ENCODE measurements at regions not wholly inside any gene's neighbourhood (a gene's known extent, or its start where the extent isn't known, plus 50 kb on each side); places are given as distances from the start of the nearest gene placed in this dataset.
A peak's percentile ranks its signal among the peaks of the same experiment; 100 is the strongest.

GRCh38 chr20:12055161-12055560, 137.5 kb downstream of the BTBD3 start:
- WGBS (ENCODE audit: low lambda C conversion rate, missing lambda C conversion rate) = 92% methylated on average over 3 of the region's 3 CpGs

GRCh38 chr20:12056839-12057238, 139.1 kb downstream of the BTBD3 start:
- Histone ChIP-seq H3K4me3 (no peak overlapping the region), H3K27me3 (no peaks in the 10 kb centered on the region), H3K4me2 (no peak overlapping the region), H3K9me3 (ENCODE audit: low read depth) (no peaks in the 10 kb centered on the region), H3K79me2 (no peaks in the 10 kb centered on the region), H3K9me2 (replicated peaks; ENCODE audit: insufficient read depth) (no peaks in the 10 kb centered on the region), H3K27ac (no peak overlapping the region), H3K36me3 (replicated peaks; ENCODE audit: insufficient read depth, low read depth) (no peaks in the 10 kb centered on the region), H2AFZ (no peak overlapping the region), H4K20me1 (ENCODE audit: insufficient read depth, poor library complexity, severe bottlenecking) (no peaks in the 10 kb centered on the region), H3K4me1 (ENCODE audit: insufficient read depth) (no peaks in the 10 kb centered on the region)
- TF ChIP-seq EZH2phosphoT487 (IDR thresholded peaks at IDR 0.05; ENCODE audit: low read depth, severe bottlenecking, unreplicated experiment) = no peak
- TF ChIP-seq EZH2 (IDR thresholded peaks at IDR 0.05; ENCODE audit: borderline replicate concordance) = no peak
- no peak for TF ChIP-seq CTCF (IDR thresholded peaks at IDR 0.05; ENCODE audit: poor library complexity)
- 47% methylated on average over 2 of the region's 2 CpGs for WGBS (ENCODE audit: low lambda C conversion rate, missing lambda C conversion rate)
- peak; percentile 27 for DNase-seq (ENCODE audit: low spot score)

More at GRCh38 chr20:12055161-12055560, 137.5 kb downstream of the BTBD3 start:
- no peak overlapping the region for H3K4me2 ChIP-seq
- TF ChIP-seq EZH2 (IDR thresholded peaks at IDR 0.05; ENCODE audit: borderline replicate concordance) (no peak), CTCF (IDR thresholded peaks at IDR 0.05; ENCODE audit: poor library complexity) (no peak), EZH2phosphoT487 (IDR thresholded peaks at IDR 0.05; ENCODE audit: low read depth, severe bottlenecking, unreplicated experiment) (no peak)
- no peaks in the 10 kb centered on the region for H3K79me2 ChIP-seq
- no peak overlapping the region for H3K27ac ChIP-seq
- H3K4me1 ChIP-seq (ENCODE audit: insufficient read depth) = no peaks in the 10 kb centered on the region
- H3K9me2 ChIP-seq (replicated peaks; ENCODE audit: insufficient read depth) = no peaks in the 10 kb centered on the region
- DNase-seq (ENCODE audit: low spot score) = no peak
- no peaks in the 10 kb centered on the region for H3K27me3 ChIP-seq
- H4K20me1 ChIP-seq (ENCODE audit: insufficient read depth, poor library complexity, severe bottlenecking) = no peaks in the 10 kb centered on the region
- H2AFZ ChIP-seq = no peak overlapping the region
- no peaks in the 10 kb centered on the region for H3K9me3 ChIP-seq (ENCODE audit: low read depth)
- H3K4me3 ChIP-seq = no peak overlapping the region
- no peaks in the 10 kb centered on the region for H3K36me3 ChIP-seq (replicated peaks; ENCODE audit: insufficient read depth, low read depth)

GRCh38 chr20:12057778-12058177, 140.1 kb downstream of the BTBD3 start:
- no peak overlapping the region for H3K4me3 ChIP-seq
- no peaks in the 10 kb centered on the region for H4K20me1 ChIP-seq (ENCODE audit: insufficient read depth, poor library complexity, severe bottlenecking)
- no peak overlapping the region for H3K4me2 ChIP-seq
- no peaks in the 10 kb centered on the region for H3K27me3 ChIP-seq
- H3K9me3 ChIP-seq (ENCODE audit: low read depth) = no peaks in the 10 kb centered on the region
- TF ChIP-seq EZH2 (IDR thresholded peaks at IDR 0.05; ENCODE audit: borderline replicate concordance) (no peak), EZH2phosphoT487 (IDR thresholded peaks at IDR 0.05; ENCODE audit: low read depth, severe bottlenecking, unreplicated experiment) (no peak), CTCF (IDR thresholded peaks at IDR 0.05; ENCODE audit: poor library complexity) (no peak)
- H3K27ac ChIP-seq = no peak overlapping the region
- H2AFZ ChIP-seq = no peak overlapping the region
- no peaks in the 10 kb centered on the region for H3K9me2 ChIP-seq (replicated peaks; ENCODE audit: insufficient read depth)
- H3K36me3 ChIP-seq (replicated peaks; ENCODE audit: insufficient read depth, low read depth) = no peaks in the 10 kb centered on the region
- no peaks in the 10 kb centered on the region for H3K4me1 ChIP-seq (ENCODE audit: insufficient read depth)
- WGBS (ENCODE audit: low lambda C conversion rate, missing lambda C conversion rate) = 82% methylated on average over 6 of the region's 6 CpGs
- DNase-seq (ENCODE audit: low spot score) = no peak
- no peaks in the 10 kb centered on the region for H3K79me2 ChIP-seq

- TF ChIP-seq EZH2phosphoT487 (IDR thresholded peaks at IDR 0.05; ENCODE audit: low read depth, severe bottlenecking, unreplicated experiment) (no peak), EZH2 (IDR thresholded peaks at IDR 0.05; ENCODE audit: borderline replicate concordance) (no peak), CTCF (IDR thresholded peaks at IDR 0.05; ENCODE audit: poor library complexity) (no peak)
- no peak overlapping the region for H3K4me3 ChIP-seq
- H3K27ac ChIP-seq = no peak overlapping the region
- H3K9me2 ChIP-seq (replicated peaks; ENCODE audit: insufficient read depth) = no peaks in the 10 kb centered on the region
- no peaks in the 10 kb centered on the region for H3K27me3 ChIP-seq
- H3K4me1 ChIP-seq (ENCODE audit: insufficient read depth) = no peaks in the 10 kb centered on the region
- H4K20me1 ChIP-seq (ENCODE audit: insufficient read depth, poor library complexity, severe bottlenecking) = no peaks in the 10 kb centered on the region
- H2AFZ ChIP-seq = no peak overlapping the region
- H3K79me2 ChIP-seq = no peaks in the 10 kb centered on the region
- 84% methylated on average over 4 of the region's 4 CpGs for WGBS (ENCODE audit: low lambda C conversion rate, missing lambda C conversion rate)
- H3K9me3 ChIP-seq (ENCODE audit: low read depth) = no peaks in the 10 kb centered on the region
- no peak for DNase-seq (ENCODE audit: low spot score)
- H3K36me3 ChIP-seq (replicated peaks; ENCODE audit: insufficient read depth, low read depth) = no peaks in the 10 kb centered on the region
- no peak overlapping the region for H3K4me2 ChIP-seq
These were observed 140.5 kb downstream of the BTBD3 start for GRCh38 chr20:12058216-12058615.

Data from hepatocyte (in vitro differentiated cells).